ENCODE measurements at regions not wholly inside any gene's neighbourhood (a gene's known extent, or its start where the extent isn't known, plus 50 kb on each side); places are given as distances from the start of the nearest gene placed in this dataset.
"Not testable (repeated sequence)": the region's sequence is repeated elsewhere in the genome, so short reads cannot be mapped to it uniquely, and the experiment has no call there.

DNA sequence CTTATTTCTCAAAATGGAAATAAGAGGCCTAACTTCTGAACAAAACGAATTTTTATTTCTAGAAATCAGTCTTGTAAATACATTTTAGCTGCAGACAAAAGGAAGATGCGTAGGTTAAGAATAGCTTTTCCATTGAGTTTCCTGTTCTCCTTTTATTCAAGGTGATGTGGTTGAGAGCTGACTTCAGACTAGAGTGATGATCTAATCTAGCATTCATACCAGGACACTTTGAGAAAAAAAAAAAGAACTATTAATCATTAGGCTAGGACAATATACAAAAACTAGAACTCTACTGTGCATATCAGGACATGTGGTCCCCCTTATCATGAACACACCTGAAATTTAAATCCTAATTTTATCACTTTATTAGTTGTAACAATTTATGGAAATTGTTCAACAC lies 884.5 kb upstream of the EPHA5 start:
- no peak for DNase-seq (ENCODE audit: low spot score)

GRCh38 chr4:66545301-66545700 lies 875.0 kb upstream of the EPHA5 start:
- not testable (repeated sequence) for DNase-seq (ENCODE audit: low spot score)

- no peak for DNase-seq (ENCODE audit: low spot score)
Measured at GRCh38 chr4:66544281-66544680, 874.0 kb upstream of the EPHA5 start.

DNA sequence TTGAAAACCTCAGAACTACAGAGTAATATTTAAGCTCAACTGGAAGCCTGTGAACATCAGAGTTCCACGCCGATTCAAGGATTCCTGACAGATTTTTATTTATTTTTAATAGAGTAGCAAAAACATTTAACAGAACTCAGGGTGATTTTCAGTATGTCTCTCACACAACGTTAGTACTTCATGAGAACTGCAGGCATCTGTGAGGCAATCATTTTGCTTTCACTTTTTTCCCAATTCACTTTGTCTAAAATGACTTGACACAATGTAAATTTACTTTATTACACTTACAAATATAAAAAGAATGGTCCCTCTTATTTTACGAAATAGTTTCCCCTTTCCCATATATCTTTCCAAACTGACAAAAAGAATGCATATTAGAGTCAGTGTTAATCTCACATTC lies 869.5 kb upstream of the EPHA5 start:
- DNase-seq (ENCODE audit: low spot score) = no peak

DNA sequence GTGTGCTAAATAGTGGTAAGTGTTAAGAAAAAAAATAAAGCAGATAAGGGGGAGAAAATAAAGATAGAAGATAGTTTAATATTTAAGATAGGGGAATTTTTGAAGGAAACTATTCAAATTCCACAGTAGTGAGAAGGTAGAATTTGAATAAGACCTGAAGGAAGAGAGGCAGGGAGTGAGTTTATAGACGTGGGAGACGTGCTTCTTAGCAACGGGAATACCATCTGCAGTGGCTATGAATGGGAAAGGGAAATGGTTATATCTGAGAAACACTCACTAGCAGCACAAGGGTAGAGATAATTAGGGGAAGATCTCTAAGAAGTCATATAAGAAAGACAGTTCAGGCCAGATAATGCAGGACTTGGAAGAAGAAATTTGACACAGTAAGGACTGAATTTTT lies 854.5 kb upstream of the EPHA5 start:
- no peak for DNase-seq (ENCODE audit: low spot score)

DNA sequence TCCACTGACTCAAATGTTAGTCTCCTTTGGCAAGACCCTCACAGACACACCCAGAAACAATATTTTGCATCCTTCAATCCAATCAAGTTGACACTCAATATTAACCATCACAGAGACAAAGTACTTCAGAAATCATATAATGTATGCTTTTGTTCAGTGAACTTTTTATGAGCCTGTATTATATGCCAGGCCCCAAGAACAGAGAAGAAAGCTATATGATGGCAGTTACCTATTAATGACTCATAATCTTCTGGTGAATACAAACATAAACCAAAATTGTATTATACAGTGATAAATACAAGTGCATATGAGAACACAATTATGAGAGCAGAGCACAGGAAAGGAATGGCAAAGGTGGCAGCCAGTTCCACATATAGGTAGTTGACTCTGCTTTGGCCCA lies 852.0 kb upstream of the EPHA5 start:
- no peak for DNase-seq (ENCODE audit: low spot score)

DNA sequence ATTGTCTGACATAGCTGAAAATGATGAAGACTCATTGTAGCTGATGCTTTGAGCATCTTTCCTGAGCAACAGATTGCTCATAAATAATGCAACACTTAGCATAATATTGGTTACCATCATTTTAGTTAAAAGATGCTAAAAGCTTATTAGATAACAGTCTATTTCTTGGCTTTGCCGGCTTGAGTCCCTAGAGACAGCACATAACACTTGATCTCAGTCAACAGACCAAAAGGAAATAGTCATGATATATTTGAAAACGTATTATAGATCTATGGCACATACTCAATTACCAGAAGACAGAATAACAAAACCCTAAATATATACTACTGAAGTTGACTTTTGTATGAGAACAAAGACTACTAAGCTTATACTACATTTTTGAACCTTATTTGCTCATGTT lies 846.7 kb upstream of the EPHA5 start:
- no peak for DNase-seq (ENCODE audit: low spot score)

DNA sequence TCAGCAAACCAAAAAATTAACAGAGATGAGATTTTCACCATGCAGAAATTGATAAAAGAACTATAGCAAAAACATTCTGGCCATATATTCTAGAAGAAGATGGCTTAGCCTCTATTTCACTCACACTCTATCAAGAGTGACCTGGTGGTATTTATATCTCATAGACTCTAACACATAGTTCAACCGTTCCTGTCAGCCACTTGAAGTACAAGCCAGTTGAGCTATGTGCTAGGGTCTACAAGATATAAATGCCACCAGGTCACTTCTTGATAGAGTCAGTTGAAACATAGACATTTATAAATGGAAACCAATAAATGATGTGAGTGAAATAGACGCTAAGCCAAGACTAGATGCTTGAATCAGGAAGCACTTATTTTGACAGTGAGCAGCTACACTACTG lies 836.7 kb upstream of the EPHA5 start:
- DNase-seq (ENCODE audit: low spot score) = no peak

DNA sequence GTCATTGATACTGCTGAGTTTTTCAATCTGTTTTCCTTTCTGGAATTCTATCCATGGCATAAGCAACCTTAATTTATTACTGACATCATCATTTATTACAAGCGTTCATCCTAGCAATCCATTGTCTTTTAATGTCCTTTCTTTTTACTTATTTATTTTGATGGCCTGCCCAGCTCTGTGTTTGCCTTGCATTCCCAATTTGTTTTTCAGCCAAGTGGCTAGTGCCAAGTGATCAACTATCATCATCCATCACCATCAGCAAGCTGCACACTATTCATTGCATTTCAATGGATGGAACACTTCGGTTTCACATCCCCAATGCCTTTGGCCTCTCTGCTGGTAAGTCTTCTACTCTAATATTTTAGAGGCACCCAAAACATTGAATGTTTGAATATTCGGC lies 831.7 kb upstream of the EPHA5 start:
- DNase-seq (ENCODE audit: low spot score) = no peak

DNA sequence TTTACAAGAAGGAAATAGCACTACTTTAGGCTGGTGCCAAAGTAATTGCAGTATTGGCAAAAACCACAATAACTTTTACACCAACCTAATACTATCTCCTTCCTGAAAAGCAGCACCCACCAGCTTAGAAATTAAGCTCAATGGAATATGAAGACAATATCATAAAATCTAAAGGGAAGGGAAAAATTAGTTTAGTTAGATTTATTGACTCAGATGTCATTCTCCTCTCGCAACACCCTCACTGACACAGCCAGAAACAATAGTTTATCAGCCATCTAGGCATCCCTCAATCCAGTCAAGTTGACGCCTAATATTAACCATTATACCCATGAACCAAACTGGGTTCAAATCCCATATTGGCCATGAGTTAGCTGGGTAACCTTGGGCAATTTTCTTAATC lies 820.4 kb upstream of the EPHA5 start:
- DNase-seq (ENCODE audit: low spot score) = no peak

GRCh38 chr4:66489783-66490452 lies 819.6 kb upstream of the EPHA5 start:
- DNase-seq (ENCODE audit: low spot score) = no peak

GRCh38 chr4:66489370-66489769 lies 819.1 kb upstream of the EPHA5 start:
- DNase-seq (ENCODE audit: low spot score) = no peak

- DNase-seq (ENCODE audit: low spot score) = no peak
Measured at GRCh38 chr4:66486068-66486467, 815.8 kb upstream of the EPHA5 start.

- DNase-seq (ENCODE audit: low spot score) = no peak
Measured at GRCh38 chr4:66482186-66482585, 811.9 kb upstream of the EPHA5 start.

DNA sequence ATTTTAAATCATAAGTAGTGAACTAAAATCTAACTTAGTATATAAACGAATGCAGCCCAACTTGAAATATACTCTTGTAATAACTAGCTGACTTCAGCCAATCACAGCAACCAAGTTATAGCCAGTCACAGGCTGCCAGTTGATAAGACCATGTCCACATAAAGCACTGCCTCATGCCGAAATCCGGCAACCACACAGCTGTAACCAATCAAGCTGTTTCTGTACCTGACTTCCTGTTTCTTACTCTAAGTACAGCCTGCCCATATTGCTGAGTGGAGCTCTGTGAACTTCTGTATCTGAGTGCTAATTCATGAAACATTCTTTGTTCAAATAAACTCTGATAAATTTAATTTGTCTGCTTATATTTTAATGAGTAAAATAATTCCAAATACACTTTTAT lies 805.3 kb upstream of the EPHA5 start:
- no peak for DNase-seq (ENCODE audit: low spot score)

GRCh38 chr4:66465111-66465510 lies 794.8 kb upstream of the EPHA5 start:
- no peak for DNase-seq (ENCODE audit: low spot score)

GRCh38 chr4:66462890-66463289 lies 792.6 kb upstream of the EPHA5 start:
- not testable (repeated sequence) for DNase-seq (ENCODE audit: low spot score)

DNA sequence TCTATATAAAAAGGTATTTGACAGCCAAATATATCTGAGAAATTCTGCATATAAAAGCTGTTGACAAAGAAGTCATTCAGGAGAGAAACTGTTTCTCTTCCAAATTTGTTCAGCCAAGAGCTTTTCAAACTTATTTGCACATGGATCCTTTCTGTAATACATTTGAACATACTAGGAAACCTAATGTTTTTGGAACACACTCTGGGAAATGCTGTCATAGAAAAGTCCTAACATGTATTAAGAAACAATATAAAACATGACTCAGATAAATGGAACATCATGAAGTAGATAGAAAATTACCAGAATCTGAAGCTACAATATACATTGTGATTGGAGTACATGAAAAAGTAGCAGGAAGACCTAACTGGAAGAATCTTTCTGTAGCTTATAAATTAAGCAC lies 781.5 kb upstream of the EPHA5 start:
- DNase-seq (ENCODE audit: low spot score) = no peak

DNA sequence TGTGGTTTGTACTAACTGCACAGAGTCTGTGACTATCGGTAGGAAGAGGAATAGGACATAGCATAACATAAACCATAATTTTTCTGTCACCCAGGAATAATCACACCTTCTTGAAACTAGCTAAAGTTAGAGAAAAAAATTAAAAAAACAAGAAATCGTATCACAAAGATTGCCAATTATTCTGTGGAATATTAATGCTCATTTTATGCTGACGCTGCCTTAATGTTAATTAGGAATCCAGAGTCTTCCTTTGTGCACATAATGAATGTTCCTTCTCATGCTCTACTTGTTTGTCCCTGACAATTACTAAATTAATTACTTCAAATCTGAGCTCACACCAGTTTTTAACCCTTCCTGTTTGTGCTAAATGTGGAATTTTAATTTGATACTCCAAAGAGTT lies 772.7 kb upstream of the EPHA5 start:
- DNase-seq (ENCODE audit: low spot score) = no peak

DNA sequence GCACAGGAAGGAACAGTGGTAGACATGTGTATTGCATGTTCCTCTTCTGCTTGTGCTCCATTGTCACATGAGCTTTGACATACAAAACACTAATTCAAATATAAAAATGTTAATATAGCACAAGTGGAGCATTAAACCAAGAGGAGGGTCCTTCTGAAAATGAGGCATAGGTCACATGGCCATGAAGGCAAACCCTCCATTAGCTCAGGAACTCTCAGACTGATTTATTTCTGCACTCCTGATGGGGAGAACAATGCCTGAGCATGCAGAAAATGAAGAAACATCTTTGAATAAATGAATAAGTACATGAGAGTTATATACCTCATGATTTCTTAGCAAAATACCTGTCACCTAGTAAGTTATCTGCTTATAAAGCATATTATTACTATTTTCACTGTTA lies 769.2 kb upstream of the EPHA5 start:
- DNase-seq (ENCODE audit: low spot score) = no peak

DNA sequence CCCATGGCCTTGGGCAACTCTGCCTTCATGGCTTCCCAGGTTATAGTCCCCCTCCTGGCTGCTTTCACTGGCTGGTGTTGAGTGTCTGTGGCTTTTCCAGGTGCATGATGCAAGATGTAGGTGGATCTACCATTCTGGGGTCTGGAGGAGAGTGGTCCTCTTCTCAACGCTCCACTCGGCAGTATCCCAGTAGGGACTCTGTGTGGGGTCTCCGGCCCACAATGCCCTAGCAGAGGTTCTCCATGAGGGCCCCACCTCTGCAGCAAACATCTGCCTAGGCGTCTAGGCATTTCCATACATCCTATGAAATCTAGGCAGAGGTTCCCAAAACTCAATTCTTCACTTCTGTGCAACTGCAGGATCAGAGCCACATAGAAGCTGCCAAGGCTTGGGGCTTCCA lies 763.4 kb upstream of the EPHA5 start:
- no peak for DNase-seq (ENCODE audit: low spot score)

- DNase-seq (ENCODE audit: low spot score) = no peak
Measured at GRCh38 chr4:66430856-66431255, 760.6 kb upstream of the EPHA5 start.

- DNase-seq (ENCODE audit: low spot score) = no peak
Measured at GRCh38 chr4:66429276-66429675, 759.0 kb upstream of the EPHA5 start.

DNA sequence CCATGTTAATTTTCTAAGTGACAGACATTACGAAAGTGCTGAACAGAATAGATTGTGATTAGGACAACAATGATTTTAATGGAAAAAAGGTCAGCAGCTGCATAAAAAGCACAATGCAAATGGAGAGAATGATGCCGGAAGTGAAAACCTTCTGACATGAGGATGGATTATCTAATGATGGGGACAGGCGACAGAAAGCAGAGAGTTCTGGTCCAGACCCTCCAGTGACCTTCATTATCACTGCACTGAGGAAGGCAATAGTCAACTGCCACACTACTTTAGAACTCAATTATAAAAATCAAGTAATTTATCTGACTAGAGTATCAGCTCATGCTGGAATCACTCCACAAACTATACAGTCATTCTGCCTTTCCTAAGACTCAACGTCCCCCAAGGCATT lies 746.1 kb upstream of the EPHA5 start:
- DNase-seq (ENCODE audit: low spot score) = no peak

GRCh38 chr4:66404141-66404540 lies 733.9 kb upstream of the EPHA5 start:
- DNase-seq (ENCODE audit: low spot score) = no peak
